K562 (cell line): ENCODE measurements at regions not wholly inside any gene's neighbourhood (a gene's known extent, or its start where the extent isn't known, plus 50 kb on each side); places are given as distances from the start of the nearest gene placed in this dataset.
"Not testable (repeated sequence)": the region's sequence is repeated elsewhere in the genome, so short reads cannot be mapped to it uniquely, and the experiment has no call there.

Source experiments
- ATF4 ChIP-seq: fragments of 450-650 bp; formaldehyde crosslinking; IDR thresholded peaks from 2 replicates; pipeline ENCODE4 v1.4.0; 2022; ENCODE audit warnings: mild to moderate bottlenecking, moderate library complexity
- CTCF ChIP-seq, 3 experiments: IDR thresholded peaks in 2 of 3; conservative IDR thresholded peaks in 1 of 3; 2 replicates each; pipeline ENCODE4 v1.5.1; 2011 to 2012; ENCODE audit warnings: low read length in 3 of 3, mild to moderate bottlenecking in 3 of 3, control low read depth in 2 of 3, improper control_type of control experiment in 1 of 3, inconsistent platforms in 1 of 3, low read depth in 1 of 3, mixed read lengths in 1 of 3, moderate library complexity in 1 of 3; ENCODE audit not compliant: insufficient read depth in 2 of 3
- ESRRA ChIP-seq: fragments of 450-650 bp; IDR thresholded peaks from 2 replicates; pipeline ENCODE4 v1.6.1; 2014; ENCODE audit warnings: low read depth, mild to moderate bottlenecking, moderate library complexity, borderline replicate concordance
- HNRNPK ChIP-seq: fragments of 200-400 bp; formaldehyde crosslinking; IDR thresholded peaks from one replicate; pipeline ENCODE4 v1.6.1; 2018; ENCODE audit warnings: mild to moderate bottlenecking, low read depth, low read length; ENCODE audit not compliant: poor library complexity, severe bottlenecking
- JUN ChIP-seq, 2 experiments: sonication (generic) in 1 of 2; formaldehyde crosslinking in 1 of 2; IDR thresholded peaks; 2 replicates each; pipeline versions ENCODE4 v1.6.1 to v1.8.0; 2012 to 2022; ENCODE audit warnings: borderline replicate concordance in 2 of 2, mild to moderate bottlenecking in 2 of 2, improper control_type of control experiment in 1 of 2, low read depth in 1 of 2, low read length in 1 of 2, missing genetic modification reagents in 1 of 2
- KLF16 ChIP-seq: IDR thresholded peaks from 2 replicates; pipeline ENCODE4 v1.6.1; 2016; ENCODE audit warnings: antibody characterized with exemption
- MBD2 ChIP-seq: sonication (generic); IDR thresholded peaks from 2 replicates; pipeline ENCODE4 v1.6.1; 2016; ENCODE audit warnings: low read depth, borderline replicate concordance
- PHF20 ChIP-seq: fragments of 450-650 bp; IDR thresholded peaks from 2 replicates; pipeline ENCODE4 v1.6.1; 2018; ENCODE audit not compliant: partially characterized antibody
- SIN3A ChIP-seq, 2 experiments: fragments of 150-350 bp in 1 of 2; IDR thresholded peaks; 2 replicates each; pipeline ENCODE4 v1.6.1; 2011 to 2016; ENCODE audit warnings: borderline replicate concordance in 2 of 2, low read depth in 2 of 2, low read length in 2 of 2, mild to moderate bottlenecking in 2 of 2, moderate library complexity in 2 of 2; ENCODE audit not compliant: control insufficient read depth in 1 of 2
- ZNF639 ChIP-seq, 2 experiments: fragments of 200-800 bp in 1 of 2; sonication (Bioruptor generic) in 1 of 2; sonication (generic) in 1 of 2; formaldehyde crosslinking in 1 of 2; IDR thresholded peaks in 1 of 2; conservative IDR thresholded peaks in 1 of 2; 2 replicates each; pipeline versions ENCODE4 v1.5.0 to v1.6.1; 2016 to 2020; ENCODE audit warnings: missing compliant biosample characterization in 1 of 2, missing genetic modification characterization in 1 of 2, missing genetic modification reagents in 1 of 2

GRCh38 chr2:89795530-89795929, 1104.1 kb downstream of the RPIA start:
- not testable (repeated sequence) for TF ChIP-seq HNRNPK; PHF20; ZNF639 (CRISPR knock-in tag; conservative IDR thresholded peaks at IDR 0.05 in 1 of 2, IDR thresholded peaks at IDR 0.05 in 1 of 2); CTCF (IDR thresholded peaks at IDR 0.05 in 2 of 3, conservative IDR thresholded peaks at IDR 0.05 in 1 of 3; ENCODE audit: insufficient read depth in 2 of 3, low read depth in 1 of 3, low read length in 3 of 3); ATF4 (CRISPR knock-in tag); SIN3A (IDR thresholded peaks at IDR 0.05; ENCODE audit: borderline replicate concordance in 2 of 2, control insufficient read depth in 1 of 2, low read depth in 2 of 2, low read length in 2 of 2); ESRRA; JUN (IDR thresholded peaks at IDR 0.05; ENCODE audit: borderline replicate concordance, low read depth, low read length); JUN (CRISPR knock-in tag; IDR thresholded peaks at IDR 0.05; ENCODE audit: borderline replicate concordance); MBD2; KLF16
